Colonic mucosa (tissue), 4 donors: ENCODE measurements at regions not wholly inside any gene's neighbourhood (a gene's known extent, or its start where the extent isn't known, plus 50 kb on each side); places are given as distances from the start of the nearest gene placed in this dataset.
A peak's percentile ranks its signal among the peaks of the same experiment; 100 is the strongest.

Experiments used
- DNase-seq: peaks from one replicate; pipeline ENCODE4 v3.0.0-alpha.2; 2020
- H3K27ac ChIP-seq: fragments of 200-600 bp; one replicate; pipeline ENCODE4 v1.8.0; 2021
- H3K27me3 ChIP-seq: fragments of 200-600 bp; one replicate; pipeline ENCODE4 v1.8.0; 2021
- H3K36me3 ChIP-seq: fragments of 200-600 bp; one replicate; pipeline ENCODE4 v1.8.0; 2021
- H3K4me1 ChIP-seq: fragments of 200-600 bp; one replicate; pipeline ENCODE4 v1.8.0; 2021; ENCODE audit warnings: mild to moderate bottlenecking
- H3K4me3 ChIP-seq: fragments of 200-600 bp; one replicate; pipeline ENCODE4 v1.8.0; 2021
- H3K9ac ChIP-seq, 2 donors: one replicate each; pipeline ENCODE4 v1.7.0; 2013; ENCODE audit warnings: control low read depth in 2 of 2, low read depth in 2 of 2, low read length in 2 of 2
- H3K9me3 ChIP-seq: fragments of 200-600 bp; one replicate; pipeline ENCODE4 v1.8.0; 2021
- intact Hi-C: fragments of 100-400 bp; cut with DNase I; formaldehyde crosslinking; loops from one replicate; pipeline ENCODE4 v1.14.1; 2022
- TF ChIP-seq, protein P1 (sequence below): fragments of 200-600 bp; IDR thresholded peaks from one replicate; pipeline ENCODE4 v1.8.0; 2022; ENCODE audit warnings: antibody characterized with exemption, mild to moderate bottlenecking
- donor health status: healthy.
- donor health status: DM: no; HTN: no; CAD: no.
- donor health status: DM: no; HTN: no; CAD: no.

DNA sequence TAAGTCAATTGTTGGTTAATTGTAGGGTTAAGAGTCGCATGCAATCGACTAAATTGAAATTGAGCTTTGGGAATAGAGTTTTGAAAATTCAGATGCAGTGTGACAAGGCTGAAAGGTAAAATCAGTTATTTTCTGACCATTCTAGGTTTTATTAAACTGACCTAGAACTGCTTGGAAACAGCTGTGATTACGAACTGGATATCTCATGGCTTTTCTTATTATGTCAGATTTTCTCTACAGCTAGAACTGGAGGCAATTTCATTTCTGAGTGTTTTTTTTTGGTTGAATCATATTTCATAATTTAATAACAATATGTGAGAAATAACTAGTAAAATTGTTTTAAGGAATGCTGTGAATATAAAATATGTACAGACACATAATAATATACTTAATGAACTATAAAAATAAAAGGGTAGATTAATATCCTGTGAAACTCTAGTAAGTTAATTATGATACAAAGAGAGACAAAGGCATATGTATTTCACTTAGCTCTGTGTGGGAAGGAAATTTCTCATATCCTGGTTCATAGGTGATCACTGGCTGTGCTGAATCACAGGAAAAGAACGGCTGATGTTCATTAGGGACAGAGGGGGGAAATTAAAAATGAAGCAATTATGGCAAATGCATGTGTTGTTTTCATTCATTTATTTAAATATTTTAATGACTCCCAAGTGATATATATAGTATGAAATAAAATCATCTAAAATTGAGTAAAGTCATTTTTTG lies 403.2 kb downstream of the ZIC1 start:
- Histone ChIP-seq H3K4me1 (peaks cover 3% of the 10 kb centered on the region), H3K4me3 (no peak overlapping the region), H3K9me3 (no peaks in the 10 kb centered on the region), H3K27ac (no peak overlapping the region), H3K9ac (no peak overlapping the region), H3K36me3 (no peaks in the 10 kb centered on the region), H3K27me3 (no peaks in the 10 kb centered on the region)
- intact Hi-C loops = no loop called here
- TF ChIP-seq, protein P1, sequence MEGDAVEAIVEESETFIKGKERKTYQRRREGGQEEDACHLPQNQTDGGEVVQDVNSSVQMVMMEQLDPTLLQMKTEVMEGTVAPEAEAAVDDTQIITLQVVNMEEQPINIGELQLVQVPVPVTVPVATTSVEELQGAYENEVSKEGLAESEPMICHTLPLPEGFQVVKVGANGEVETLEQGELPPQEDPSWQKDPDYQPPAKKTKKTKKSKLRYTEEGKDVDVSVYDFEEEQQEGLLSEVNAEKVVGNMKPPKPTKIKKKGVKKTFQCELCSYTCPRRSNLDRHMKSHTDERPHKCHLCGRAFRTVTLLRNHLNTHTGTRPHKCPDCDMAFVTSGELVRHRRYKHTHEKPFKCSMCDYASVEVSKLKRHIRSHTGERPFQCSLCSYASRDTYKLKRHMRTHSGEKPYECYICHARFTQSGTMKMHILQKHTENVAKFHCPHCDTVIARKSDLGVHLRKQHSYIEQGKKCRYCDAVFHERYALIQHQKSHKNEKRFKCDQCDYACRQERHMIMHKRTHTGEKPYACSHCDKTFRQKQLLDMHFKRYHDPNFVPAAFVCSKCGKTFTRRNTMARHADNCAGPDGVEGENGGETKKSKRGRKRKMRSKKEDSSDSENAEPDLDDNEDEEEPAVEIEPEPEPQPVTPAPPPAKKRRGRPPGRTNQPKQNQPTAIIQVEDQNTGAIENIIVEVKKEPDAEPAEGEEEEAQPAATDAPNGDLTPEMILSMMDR = no peak
- no peak for DNase-seq

DNA sequence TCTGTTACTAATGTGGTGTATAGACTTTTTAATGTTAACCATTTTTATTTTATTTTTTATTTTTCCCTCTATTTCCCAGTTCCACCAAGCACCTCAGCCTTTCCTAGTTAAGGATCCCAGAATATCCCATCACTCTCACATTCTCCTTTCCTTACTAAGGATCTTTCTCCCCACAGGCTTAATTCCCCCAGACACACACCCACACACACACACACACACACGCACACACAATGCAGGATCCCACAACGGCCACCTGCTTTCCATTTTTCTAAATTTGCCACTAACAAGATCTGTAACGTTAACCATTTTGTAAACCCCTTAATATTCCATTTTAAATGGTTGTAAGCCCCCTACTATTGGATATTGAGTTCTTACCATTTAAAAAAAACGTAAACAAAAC lies 404.1 kb downstream of the ZIC1 start:
- H3K27me3 ChIP-seq = no peaks in the 10 kb centered on the region
- H3K4me1 ChIP-seq = peaks cover 3% of the 10 kb centered on the region
- H3K9me3 ChIP-seq = no peaks in the 10 kb centered on the region
- no peak overlapping the region for H3K4me3 ChIP-seq
- no peak for DNase-seq
- intact Hi-C loops = no loop called here
- H3K27ac ChIP-seq = no peak overlapping the region
- H3K9ac ChIP-seq = no peak overlapping the region
- TF ChIP-seq, protein P1 = no peak
- H3K36me3 ChIP-seq = no peaks in the 10 kb centered on the region

DNA sequence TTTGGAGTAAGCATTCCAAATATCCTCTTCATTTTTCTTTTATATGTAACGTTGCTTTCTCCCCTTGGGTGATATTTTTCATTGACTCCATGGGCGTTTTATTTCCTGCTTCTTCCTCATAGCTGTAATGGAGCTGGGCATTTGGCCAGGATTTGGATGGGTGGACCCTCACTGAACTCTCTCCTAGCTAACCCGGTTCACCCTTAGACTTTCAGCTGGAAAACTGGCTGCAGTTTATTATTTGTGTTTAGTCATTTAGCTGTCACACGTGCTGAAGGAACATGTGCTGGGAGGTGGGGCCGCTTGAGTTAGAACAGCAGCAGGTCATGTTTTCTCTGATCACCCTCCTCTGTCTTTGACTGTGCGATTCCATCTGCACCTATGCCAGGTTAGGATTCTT lies 407.6 kb downstream of the ZIC1 start:
- DNase-seq = peak; percentile 84
- Histone ChIP-seq H3K27me3 (no peaks in the 10 kb centered on the region), H3K9ac (no peak overlapping the region), H3K4me3 (no peak overlapping the region), H3K27ac (no peak overlapping the region), H3K4me1 (peaks cover 3% of the 10 kb centered on the region), H3K9me3 (no peaks in the 10 kb centered on the region), H3K36me3 (no peaks in the 10 kb centered on the region)
- intact Hi-C loops = no loop called here
- TF ChIP-seq, protein P1 = no peak

DNA sequence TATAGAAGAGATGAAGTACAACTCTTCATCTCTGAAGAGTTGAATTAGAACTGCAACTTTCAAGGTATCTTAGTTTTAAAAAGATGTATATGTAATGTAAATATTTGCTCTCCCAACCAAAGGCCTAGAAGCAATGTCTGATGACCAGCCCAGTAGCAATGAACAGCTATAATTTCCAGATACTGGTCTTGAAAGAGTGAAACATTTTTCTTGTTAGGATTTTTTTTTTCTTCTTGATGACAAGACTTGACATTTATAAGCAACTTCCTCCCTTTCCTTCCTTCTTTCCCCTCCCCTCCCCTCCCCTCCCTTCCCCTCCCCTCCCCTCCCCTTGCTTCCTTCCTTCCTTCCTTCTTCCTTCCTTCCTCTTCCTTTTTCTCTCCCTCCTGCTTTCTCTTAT lies 423.4 kb downstream of the ZIC1 start:
- Histone ChIP-seq H3K9me3 (no peaks in the 10 kb centered on the region), H3K4me3 (no peak overlapping the region), H3K27me3 (no peaks in the 10 kb centered on the region), H3K27ac (no peak overlapping the region), H3K9ac (no peak overlapping the region), H3K4me1 (no peaks in the 10 kb centered on the region), H3K36me3 (no peaks in the 10 kb centered on the region)
- intact Hi-C loops = no loop called here
- TF ChIP-seq, protein P1 = no peak
- no peak for DNase-seq

DNA sequence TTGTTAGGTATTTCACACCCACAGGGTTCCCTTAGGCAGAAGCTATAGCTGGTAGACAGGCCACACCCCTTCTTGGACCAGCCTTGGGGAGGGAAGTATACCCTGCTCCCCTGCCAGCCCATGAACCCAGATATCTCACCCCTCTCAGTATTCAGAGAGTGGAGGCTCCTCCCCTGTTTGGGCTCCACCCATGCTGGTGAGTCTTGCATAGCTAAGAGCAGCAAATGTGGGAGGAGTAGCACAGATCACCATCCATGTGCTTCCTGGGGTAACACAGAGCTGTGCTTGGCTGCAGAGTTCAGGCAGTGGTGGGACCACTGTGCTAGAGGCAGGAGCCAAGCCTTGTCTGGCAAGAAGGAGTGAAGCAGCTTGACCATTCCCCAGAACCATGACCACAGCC lies 427.2 kb downstream of the ZIC1 start:
- TF ChIP-seq, protein P1 = no peak

More for the DNA sequence above, 427.2 kb downstream of the ZIC1 start:
- no peaks in the 10 kb centered on the region for H3K27me3 ChIP-seq
- no peak overlapping the region for H3K9ac ChIP-seq
- no peak for DNase-seq
- intact Hi-C loops = no loop called here
- no peak overlapping the region for H3K27ac ChIP-seq
- no peaks in the 10 kb centered on the region for H3K4me1 ChIP-seq
- H3K36me3 ChIP-seq = no peaks in the 10 kb centered on the region
- H3K4me3 ChIP-seq = no peak overlapping the region
- no peaks in the 10 kb centered on the region for H3K9me3 ChIP-seq
